A673 (cell line): ENCODE measurements at regions not wholly inside any gene's neighbourhood (a gene's known extent, or its start where the extent isn't known, plus 50 kb on each side); places are given as distances from the start of the nearest gene placed in this dataset.

Experiments used
- BruUV-seq: library from RNA; stranded (reverse); fragments of 400-500 nt; replicated peaks from 2 replicates; lab custom pipeline; 2021; lab: Mats Ljungman, UMichigan
- CTCF ChIA-PET: fragments of 300-600 bp; sonication (Branson Sonifier 250); formaldehyde crosslinking; loops from one replicate; lab custom pipeline; 2022; ENCODE audit warnings: antibody characterized with exemption; lab: Charles Lee
- POLR2A ChIA-PET: fragments of 300-600 bp; sonication (Branson Sonifier 250); formaldehyde crosslinking; loops from one replicate; lab custom pipeline; 2022; ENCODE audit warnings: antibody characterized with exemption; ENCODE audit not compliant: low non-redundant PET; lab: Charles Lee
- DNase-seq: peaks from one replicate; pipeline ENCODE4 v3.0.0-alpha.2; 2015; ENCODE audit warnings: low spot score
- H3K27ac ChIP-seq: fragments of 200-600 bp; sonication (generic); 2 replicates; pipeline ENCODE4 v1.5.1; 2016; ENCODE audit warnings: mixed run types, low read depth, mild to moderate bottlenecking, mixed read lengths, antibody characterized with exemption, low read length; ENCODE audit not compliant: poor library complexity, severe bottlenecking
- H3K27me3 ChIP-seq: fragments of 200-600 bp; sonication (generic); replicated peaks from 2 replicates; pipeline ENCODE4 v1.6.1; 2017; ENCODE audit warnings: mixed run types, low read depth, mild to moderate bottlenecking, mixed read lengths, antibody characterized with exemption, low read length; ENCODE audit not compliant: insufficient read depth, poor library complexity
- H3K36me3 ChIP-seq: fragments of 200-600 bp; sonication (generic); 2 replicates; pipeline ENCODE4 v1.6.1; 2016; ENCODE audit warnings: mixed run types, mild to moderate bottlenecking, mixed read lengths, antibody characterized with exemption, low read length; ENCODE audit not compliant: insufficient read depth, poor library complexity, severe bottlenecking
- H3K4me1 ChIP-seq: fragments of 200-600 bp; sonication (generic); 2 replicates; pipeline ENCODE4 v1.6.1; 2017; ENCODE audit warnings: mixed run types, mild to moderate bottlenecking, mixed read lengths, antibody characterized with exemption, low read length; ENCODE audit not compliant: insufficient read depth, poor library complexity, severe bottlenecking
- H3K4me3 ChIP-seq: fragments of 200-600 bp; sonication (generic); 2 replicates; pipeline ENCODE4 v1.5.1; 2016; ENCODE audit warnings: low read depth, mixed run types, mild to moderate bottlenecking, mixed read lengths, low read length; ENCODE audit not compliant: poor library complexity, severe bottlenecking
- H3K9me3 ChIP-seq: fragments of 200-600 bp; sonication (generic); 2 replicates; pipeline ENCODE4 v1.6.1; 2016; ENCODE audit warnings: mixed run types, low read depth, mild to moderate bottlenecking, mixed read lengths, antibody characterized with exemption, low read length; ENCODE audit not compliant: poor library complexity, severe bottlenecking
- CTCF ChIP-seq: fragments of 300-800, 200-600 bp; sonication (generic); conservative IDR thresholded peaks from 2 replicates; pipeline ENCODE4 v1.5.1; 2017; ENCODE audit warnings: low read depth, mild to moderate bottlenecking, antibody characterized with exemption, low read length, moderate library complexity, mixed read lengths
- EZH2 ChIP-seq: fragments of 200-600 bp; sonication (generic); IDR thresholded peaks from 2 replicates; pipeline ENCODE4 v1.6.1; 2017; ENCODE audit warnings: borderline replicate concordance, low read depth, mild to moderate bottlenecking, mixed read lengths, antibody characterized with exemption, low read length; ENCODE audit not compliant: poor library complexity, severe bottlenecking
- intact Hi-C: fragments of 100-400 bp; cut with micrococcal nuclease; formaldehyde crosslinking; loops from one replicate; pipeline ENCODE4 v1.10.0; 2022; ENCODE audit not compliant: unreplicated experiment

GRCh38 chr2:49219741-49220140, 65.4 kb upstream of the FSHR start:
- CTCF ChIA-PET: no interaction called here
- no TSS peak for BruUV-seq

GRCh38 chr2:49210191-49210590, 55.9 kb upstream of the FSHR start:
- no peaks in the 10 kb centered on the region for H3K27me3 ChIP-seq
- TF ChIP-seq EZH2: no peak
- no peak for TF ChIP-seq CTCF
- H3K4me1 ChIP-seq: no peaks in the 10 kb centered on the region
- ChIA-PET POLR2A (no interaction called here), CTCF (no interaction called here)
- intact Hi-C loops: no loop called here
- H3K9me3 ChIP-seq: no peaks in the 10 kb centered on the region
- BruUV-seq: no TSS peak
- H3K36me3 ChIP-seq: no peaks in the 10 kb centered on the region
- no peak overlapping the region for H3K27ac ChIP-seq
- no peak overlapping the region for H3K4me3 ChIP-seq
- DNase-seq: no peak

More at GRCh38 chr2:49219741-49220140, 65.4 kb upstream of the FSHR start:
- H3K27ac ChIP-seq: no peak overlapping the region
- no peak overlapping the region for H3K4me3 ChIP-seq
- DNase-seq: no peak
- POLR2A ChIA-PET: no interaction called here
- no peaks in the 10 kb centered on the region for H3K9me3 ChIP-seq
- no peaks in the 10 kb centered on the region for H3K27me3 ChIP-seq
- no peak for TF ChIP-seq EZH2
- TF ChIP-seq CTCF: no peak
- no peaks in the 10 kb centered on the region for H3K4me1 ChIP-seq
- H3K36me3 ChIP-seq: no peaks in the 10 kb centered on the region
- intact Hi-C loops: no loop called here

- no TSS peak for BruUV-seq
- H3K4me1 ChIP-seq: no peaks in the 10 kb centered on the region
- no peaks in the 10 kb centered on the region for H3K36me3 ChIP-seq
- no peak for DNase-seq
- H3K27me3 ChIP-seq: no peaks in the 10 kb centered on the region
- CTCF ChIA-PET: no interaction called here
- H3K4me3 ChIP-seq: no peak overlapping the region
- TF ChIP-seq CTCF (no peak), EZH2 (no peak)
- H3K27ac ChIP-seq: no peak overlapping the region
- intact Hi-C loops: no loop called here
- no peaks in the 10 kb centered on the region for H3K9me3 ChIP-seq
- POLR2A ChIA-PET: no interaction called here
Measured at GRCh38 chr2:49207204-49207603, 52.9 kb upstream of the FSHR start.
